Endothelial cell of umbilical vein (primary cell): ENCODE measurements at regions not wholly inside any gene's neighbourhood (a gene's known extent, or its start where the extent isn't known, plus 50 kb on each side); places are given as distances from the start of the nearest gene placed in this dataset.

Experiments
- BruUV-seq: library from RNA; stranded (reverse); fragments of 400-500 nt; replicated peaks from 2 replicates; lab custom pipeline; 2021; lab: Mats Ljungman, UMichigan
- CTCF ChIA-PET: fragments of 300-600, 350-600 bp; sonication (Branson Sonifier 250); formaldehyde crosslinking; loops from one replicate; lab custom pipeline; 2021; ENCODE audit warnings: antibody characterized with exemption, inconsistent platforms; lab: Charles Lee
- POLR2A ChIA-PET: fragments of 300-600, 350-600 bp; sonication (Branson Sonifier 250); formaldehyde crosslinking; loops from one replicate; lab custom pipeline; 2021; ENCODE audit warnings: antibody characterized with exemption, inconsistent platforms; lab: Charles Lee
- DNase-seq: peaks from one replicate; pipeline ENCODE4 v3.0.0-alpha.2; 2011; ENCODE audit warnings: low read depth, low spot score
- FAIRE-seq: peaks from 2 replicates; lab custom pipeline; 2011; peaks lifted over from hg19 to GRCh38; lab: Jason Lieb, UNC
- H2AFZ ChIP-seq: 2 replicates; pipeline ENCODE4 v1.6.0; 2012; ENCODE audit warnings: low read depth, low read length, control low read depth, inconsistent platforms
- H3K27ac ChIP-seq: 2 replicates; pipeline ENCODE4 v1.5.1; 2011; ENCODE audit warnings: low read depth, mild to moderate bottlenecking, control low read depth, low read length, moderate library complexity; ENCODE audit not compliant: insufficient read depth
- H3K27me3 ChIP-seq, 2 experiments: 2 replicates each; pipeline versions ENCODE4 v1.6.0 to v1.6.1; 2011; ENCODE audit warnings: low read length in 2 of 2, mixed read lengths in 1 of 2; ENCODE audit not compliant: control insufficient read depth in 2 of 2, insufficient read depth in 2 of 2
- H3K36me3 ChIP-seq, 2 experiments: 2 replicates in 1 of 2; 3 replicates in 1 of 2; pipeline ENCODE4 v1.5.1; 2011; ENCODE audit warnings: low read length in 2 of 2, mild to moderate bottlenecking in 1 of 2, moderate library complexity in 1 of 2; ENCODE audit not compliant: control insufficient read depth in 2 of 2, insufficient read depth in 2 of 2; ENCODE audit errors: extremely low read depth in 1 of 2
- H3K4me1 ChIP-seq: 3 replicates; pipeline ENCODE4 v1.5.1; 2011; ENCODE audit warnings: mild to moderate bottlenecking, low read length; ENCODE audit not compliant: control insufficient read depth, insufficient read depth; ENCODE audit errors: extremely low read depth
- H3K4me2 ChIP-seq: 2 replicates; pipeline ENCODE4 v1.6.1; 2011; ENCODE audit warnings: low read length, control low read depth, mixed read lengths; ENCODE audit not compliant: insufficient read depth
- H3K4me3 ChIP-seq, 3 experiments: fragments of 200-600 bp in 1 of 3; sonication (generic), shearing (Covaris generic) in 1 of 3; replicated peaks in 1 of 3; 2 replicates each; pipeline ENCODE4 v1.5.1; 2011 to 2016; ENCODE audit warnings: control low read depth in 3 of 3, low read length in 3 of 3, mild to moderate bottlenecking in 2 of 3, inconsistent platforms in 1 of 3, low read depth in 1 of 3, moderate library complexity in 1 of 3; ENCODE audit not compliant: insufficient read depth in 1 of 3
- H3K79me2 ChIP-seq: 2 replicates; pipeline ENCODE4 v1.6.0; 2012; ENCODE audit warnings: low read length, inconsistent platforms; ENCODE audit not compliant: control insufficient read depth, insufficient read depth
- H3K9ac ChIP-seq: replicated peaks from 2 replicates; pipeline ENCODE3; 2011; ENCODE audit warnings: low read length, control low read depth; ENCODE audit not compliant: insufficient read depth; ENCODE audit errors: extremely low read depth
- H3K9me1 ChIP-seq: replicated peaks from 3 replicates; pipeline ENCODE4 v1.6.0; 2011; ENCODE audit warnings: mild to moderate bottlenecking, low read length; ENCODE audit not compliant: control insufficient read depth, insufficient read depth; ENCODE audit errors: extremely low read depth
- H3K9me3 ChIP-seq: replicated peaks from 2 replicates; pipeline ENCODE4 v1.5.1; 2012; ENCODE audit warnings: low read length, inconsistent platforms; ENCODE audit not compliant: control insufficient read depth, insufficient read depth
- H4K20me1 ChIP-seq: replicated peaks from 2 replicates; pipeline ENCODE3; 2011; ENCODE audit warnings: mild to moderate bottlenecking, low read length; ENCODE audit not compliant: control insufficient read depth, insufficient read depth; ENCODE audit errors: extremely low read depth
- CTCF ChIP-seq, 2 donors: IDR thresholded peaks; 1 replicate in 1 of 2; 2 replicates in 1 of 2; pipeline ENCODE4 v1.5.1; 2011; ENCODE audit warnings: low read length in 2 of 2, mild to moderate bottlenecking in 2 of 2, moderate library complexity in 2 of 2, control low read depth in 1 of 2, inconsistent platforms in 1 of 2, low read depth in 1 of 2; ENCODE audit not compliant: insufficient read depth in 1 of 2; ENCODE audit errors: extremely low read depth in 1 of 2
- EZH2 ChIP-seq: IDR thresholded peaks from 2 replicates; pipeline ENCODE4 v1.6.1; 2012; ENCODE audit warnings: borderline replicate concordance, low read depth, mild to moderate bottlenecking, moderate library complexity, low read length, inconsistent platforms; ENCODE audit not compliant: severe bottlenecking
- GATA2 ChIP-seq: IDR thresholded peaks from 2 replicates; pipeline ENCODE4 v1.7.0; 2011; ENCODE audit warnings: low read depth, mild to moderate bottlenecking, moderate library complexity, mixed read lengths, low read length; ENCODE audit not compliant: insufficient read length, insufficient read depth
- JUN ChIP-seq: IDR thresholded peaks from 2 replicates; pipeline ENCODE4 v1.6.1; 2011; ENCODE audit warnings: borderline replicate concordance, low read depth; ENCODE audit not compliant: insufficient read length, insufficient read depth
- MAX ChIP-seq: IDR thresholded peaks from 2 replicates; pipeline ENCODE4 v1.6.1; 2011; ENCODE audit not compliant: insufficient read depth, insufficient read length
- POLR2AphosphoS5 ChIP-seq: IDR thresholded peaks from 2 replicates; pipeline ENCODE4 v1.6.1; 2012; ENCODE audit warnings: low read depth, mild to moderate bottlenecking, control low read depth, low read length, moderate library complexity; ENCODE audit not compliant: insufficient read depth
- dilution Hi-C: fragments of 300-500 bp; cut with MboI; formaldehyde crosslinking; loops from one replicate; pipeline ENCODE4 v1.15.0; 2019; ENCODE audit warnings: low sequenced_read_pairs; ENCODE audit not compliant: extremely low pct_ligation_motif_present
- intact Hi-C: fragments of 100-400 bp; cut with micrococcal nuclease; formaldehyde crosslinking; loops from one replicate; pipeline ENCODE4 v1.10.0; 2022

GRCh38 chr10:64528294-64529002 is 1007.2 kb downstream of the REEP3 start:
- DNase-seq (no peak), FAIRE-seq (no peak)
- POLR2A ChIA-PET = no interaction called here
- no peak overlapping the region for H3K27ac ChIP-seq
- intact Hi-C loops = no loop called here
- no peaks in the 10 kb centered on the region for H3K9me1 ChIP-seq
- dilution Hi-C loops = no loop called here
- H3K27me3 ChIP-seq = no peaks in the 10 kb centered on the region
- no peaks in the 10 kb centered on the region for H3K79me2 ChIP-seq
- no peaks in the 10 kb centered on the region for H3K9me3 ChIP-seq
- no peak overlapping the region for H3K4me3 ChIP-seq
- BruUV-seq = no TSS peak
- no peak overlapping the region for H3K9ac ChIP-seq
- no peak overlapping the region for H2AFZ ChIP-seq
- H3K36me3 ChIP-seq = no peaks in the 10 kb centered on the region
- no peak overlapping the region for H3K4me2 ChIP-seq
- TF ChIP-seq EZH2 = no peak
- no peak for TF ChIP-seq CTCF (IDR thresholded peaks at IDR 0.05; ENCODE audit: extremely low read depth in 1 of 2, insufficient read depth in 1 of 2, low read depth in 1 of 2, low read length in 2 of 2)
- H4K20me1 ChIP-seq = no peaks in the 10 kb centered on the region
- no peaks in the 10 kb centered on the region for H3K4me1 ChIP-seq
- CTCF ChIA-PET = interaction anchor here (1.2 kb wide), 1 partner anchor 14 kb away, joined by 3 read pairs; no protein-coding TSS in a partner anchor

- no peak for FAIRE-seq
- H3K4me3 ChIP-seq = no peak overlapping the region
- intact Hi-C loops = no loop called here
- no peak for DNase-seq
- H3K79me2 ChIP-seq = no peaks in the 10 kb centered on the region
- no peak overlapping the region for H3K27ac ChIP-seq
- no peak overlapping the region for H3K4me2 ChIP-seq
- POLR2A ChIA-PET = no interaction called here
- CTCF ChIA-PET = no interaction called here
- no peaks in the 10 kb centered on the region for H3K36me3 ChIP-seq
- no peaks in the 10 kb centered on the region for H3K4me1 ChIP-seq
- H3K27me3 ChIP-seq = no peaks in the 10 kb centered on the region
- H3K9ac ChIP-seq = no peak overlapping the region
- no peak overlapping the region for H2AFZ ChIP-seq
- TF ChIP-seq MAX (no peak), JUN (no peak), POLR2AphosphoS5 (no peak), GATA2 (no peak)
- H4K20me1 ChIP-seq = no peaks in the 10 kb centered on the region
- no peaks in the 10 kb centered on the region for H3K9me1 ChIP-seq
- no peaks in the 10 kb centered on the region for H3K9me3 ChIP-seq
- dilution Hi-C loops = no loop called here
- BruUV-seq = no TSS peak
These were observed 1007.8 kb downstream of the REEP3 start for GRCh38 chr10:64529003-64529350.
